Frontal cortex (tissue), 3 donors: ENCODE measurements at regions not wholly inside any gene's neighbourhood (a gene's known extent, or its start where the extent isn't known, plus 50 kb on each side); places are given as distances from the start of the nearest gene placed in this dataset.

Source experiments
- DNase-seq, 2 donors: peaks; one replicate each; pipeline ENCODE4 v3.0.0; 2012; ENCODE audit warnings: low spot score in 2 of 2
- FAIRE-seq: peaks from 2 replicates; lab custom pipeline; 2012; peaks lifted over from hg19 to GRCh38; lab: Jason Lieb, UNC
- donor health status: control.
- donor health status: control.
- donor health status: control.

GRCh38 chr4:11342401-11342800 is 86.3 kb downstream of the HS3ST1 start:
- DNase-seq (no peak), FAIRE-seq (no peak)

GRCh38 chr4:11341337-11342043 is 87.2 kb downstream of the HS3ST1 start:
- DNase-seq: no peak
- no peak for FAIRE-seq

- no peak for FAIRE-seq
- DNase-seq: no peak
These were observed 89.5 kb downstream of the HS3ST1 start for GRCh38 chr4:11338956-11339782.

- DNase-seq (no peak), FAIRE-seq (no peak)
These were observed 91.4 kb downstream of the HS3ST1 start for GRCh38 chr4:11337287-11337686.

DNA sequence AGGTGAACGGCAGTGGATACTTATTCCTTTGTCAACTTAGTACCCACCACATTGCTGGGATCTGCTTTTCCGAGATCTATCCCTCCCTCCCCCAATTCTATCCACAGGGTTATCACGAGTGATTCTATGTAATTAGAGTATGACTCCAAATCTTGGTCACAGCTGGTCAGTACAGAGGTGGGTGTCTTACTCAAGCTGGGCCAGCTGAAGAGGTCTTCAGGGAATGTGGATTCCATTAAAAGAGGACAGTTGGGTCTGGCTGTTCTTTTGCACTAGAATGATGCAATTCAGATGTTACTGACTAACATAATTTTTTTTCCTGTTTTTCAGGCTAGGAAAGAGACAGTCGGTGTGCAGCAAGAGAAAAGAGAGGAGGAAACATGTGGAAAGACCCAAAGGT is 92.3 kb downstream of the HS3ST1 start:
- FAIRE-seq (no peak), DNase-seq (no peak)

- no peak for FAIRE-seq
- no peak for DNase-seq
These were observed 93.8 kb downstream of the HS3ST1 start for GRCh38 chr4:11334887-11335286.

DNA sequence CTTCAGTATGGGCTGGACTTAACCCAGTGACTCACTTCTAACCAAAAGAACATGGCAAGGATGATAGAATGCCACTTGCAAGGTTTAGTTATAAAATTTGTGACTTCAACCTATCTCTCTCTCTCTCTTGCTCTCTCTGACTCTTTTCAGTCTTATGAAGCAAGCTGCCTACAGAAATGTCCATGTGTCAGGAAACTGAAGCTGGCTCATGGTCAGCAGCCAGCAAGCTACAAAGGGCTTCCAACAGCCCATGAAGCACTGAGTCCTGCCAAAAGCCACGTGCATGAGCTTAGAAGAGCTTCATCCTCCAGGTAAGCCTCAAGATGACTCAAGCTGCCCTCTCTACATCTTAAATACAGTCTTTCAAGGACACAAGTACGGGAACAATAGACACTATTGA is 100.3 kb downstream of the HS3ST1 start:
- FAIRE-seq: no peak
- DNase-seq: no peak

DNA sequence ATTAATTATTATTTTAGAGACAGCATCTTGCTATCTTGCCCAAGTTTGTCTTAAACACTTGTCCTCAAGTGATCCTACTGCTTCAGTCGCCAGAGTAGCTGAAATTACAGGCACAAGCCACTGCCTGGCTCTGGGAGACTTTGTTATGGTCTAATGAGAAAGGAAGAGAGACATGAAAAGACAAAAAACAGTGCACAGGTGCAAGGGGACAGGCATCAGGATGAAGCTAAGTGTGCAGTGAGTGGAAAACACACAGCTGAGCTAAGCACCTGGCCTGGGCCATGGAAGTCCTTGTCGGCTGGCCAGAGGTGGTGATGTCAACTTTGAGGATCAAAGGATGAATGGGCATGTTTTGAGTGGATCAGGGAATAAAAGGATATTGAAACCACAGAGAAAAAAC is 102.7 kb downstream of the HS3ST1 start:
- FAIRE-seq (no peak), DNase-seq (no peak)

DNA sequence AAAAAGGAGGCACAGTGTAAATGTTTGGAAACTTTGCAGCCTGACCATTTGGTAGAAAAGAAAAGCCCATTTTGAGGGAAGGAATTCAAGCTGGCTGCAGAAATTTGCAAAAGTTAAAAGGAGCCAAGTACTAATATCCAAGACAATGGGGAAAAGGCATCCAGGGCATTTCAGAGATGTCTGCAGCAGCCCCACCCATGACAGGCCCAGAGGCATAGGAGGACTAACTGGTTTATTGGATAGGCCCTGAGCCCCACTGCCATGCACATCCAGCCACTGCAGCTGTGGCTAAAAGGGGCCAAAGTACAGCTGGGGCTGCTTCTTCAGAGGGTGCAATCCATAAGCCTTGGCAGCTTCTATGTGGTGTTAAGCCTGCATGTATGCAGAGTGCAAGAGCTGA is 104.9 kb downstream of the HS3ST1 start:
- DNase-seq (no peak), FAIRE-seq (no peak)

GRCh38 chr4:11313157-11313943 is 115.3 kb downstream of the HS3ST1 start:
- no peak for FAIRE-seq
- DNase-seq: no peak

- FAIRE-seq (no peak), DNase-seq (no peak)
These were observed 116.3 kb downstream of the HS3ST1 start for GRCh38 chr4:11312389-11312788.

DNA sequence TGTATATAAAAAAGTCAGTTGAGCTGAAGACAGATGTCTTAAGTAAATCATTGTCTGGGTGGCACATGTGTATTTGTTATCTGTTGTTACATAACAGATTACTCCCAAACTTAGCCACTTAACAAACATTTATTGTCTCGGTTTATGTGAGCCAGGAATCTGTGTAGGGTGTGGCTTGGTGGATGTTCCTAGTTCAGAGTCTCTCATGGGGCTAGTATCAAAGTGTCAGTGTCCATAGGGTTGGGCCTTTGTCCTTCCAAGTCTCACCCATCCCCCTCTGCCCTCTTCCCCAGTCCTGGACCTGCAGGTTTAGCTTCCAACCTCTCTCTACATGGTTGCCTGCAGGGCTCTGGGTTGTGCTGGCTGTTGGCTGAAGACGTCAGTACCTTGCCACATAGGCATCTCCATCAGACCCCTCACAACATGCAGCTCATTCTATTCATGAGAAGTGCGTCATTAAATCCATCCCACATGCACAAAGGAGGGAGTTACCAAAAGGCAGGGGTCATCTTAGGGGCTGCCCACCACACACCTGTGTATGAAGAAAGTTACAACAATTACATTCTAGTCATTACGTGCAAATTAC is 127.5 kb downstream of the HS3ST1 start:
- FAIRE-seq (no peak), DNase-seq (no peak)

- no peak for DNase-seq
- no peak for FAIRE-seq
These were observed 128.9 kb downstream of the HS3ST1 start for GRCh38 chr4:11299836-11300235.

DNA sequence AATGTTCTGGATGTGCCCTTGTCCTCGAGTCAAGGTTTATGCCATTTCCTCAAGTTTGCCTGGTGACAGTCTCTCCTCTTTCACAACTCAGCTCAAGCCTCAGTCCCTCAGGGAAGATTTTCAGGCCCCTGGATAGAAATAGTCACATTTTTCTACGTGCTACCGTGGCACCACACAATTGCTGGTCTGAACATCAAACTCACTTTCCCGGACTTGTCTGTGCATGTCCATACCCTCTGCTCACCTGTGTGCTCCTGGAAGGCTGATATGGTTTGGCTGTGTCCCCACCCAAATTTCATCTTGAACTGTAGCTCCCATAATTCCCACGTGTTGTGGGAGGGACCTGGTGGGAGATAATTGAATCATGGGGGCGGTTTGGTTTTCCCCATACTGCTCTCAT is 129.7 kb downstream of the HS3ST1 start:
- FAIRE-seq (no peak), DNase-seq (no peak)

GRCh38 chr4:11298451-11298850 is 130.2 kb downstream of the HS3ST1 start:
- DNase-seq (no peak), FAIRE-seq (no peak)

DNA sequence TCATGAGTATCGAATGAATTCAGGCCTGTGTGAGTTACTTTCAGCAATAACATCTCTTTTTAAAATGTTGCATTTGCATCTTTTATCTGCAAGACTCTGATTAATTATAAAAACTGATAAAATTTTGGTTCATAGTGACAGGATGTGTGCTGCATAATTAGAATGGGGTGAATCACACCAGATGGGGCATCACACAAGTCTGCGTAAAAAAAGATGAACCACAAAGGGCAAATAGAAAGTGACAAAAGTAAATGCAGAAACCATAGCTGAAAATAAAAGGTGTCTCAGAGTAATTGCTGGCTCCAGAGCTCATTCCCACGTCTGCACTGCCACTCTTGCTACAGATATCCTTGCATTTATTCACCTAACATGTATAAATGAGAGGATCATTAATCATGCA is 131.1 kb downstream of the HS3ST1 start:
- FAIRE-seq: no peak

GRCh38 chr4:11297201-11297600 is 131.5 kb downstream of the HS3ST1 start:
- no peak for FAIRE-seq
- no peak for DNase-seq

More for the DNA sequence above, 131.1 kb downstream of the HS3ST1 start:
- DNase-seq: no peak

DNA sequence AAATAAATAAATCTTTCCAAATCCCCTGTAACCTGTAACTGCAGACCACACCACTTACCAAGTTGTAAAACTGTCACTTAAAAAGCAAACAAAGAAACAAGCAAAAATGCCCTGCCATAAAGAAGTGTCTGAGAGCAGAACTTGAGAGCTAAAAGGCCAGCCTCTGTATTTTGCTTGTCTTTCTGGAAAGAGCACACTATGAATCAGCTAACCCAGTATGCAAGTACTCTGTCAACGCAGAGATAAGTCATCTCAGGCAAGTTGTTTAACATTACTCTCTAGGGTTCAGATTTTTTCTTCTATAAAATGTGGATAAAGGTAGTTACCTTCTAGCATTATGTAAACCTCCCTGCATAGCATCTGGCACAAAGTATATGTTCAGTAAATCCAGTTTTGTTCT is 134.8 kb downstream of the HS3ST1 start:
- no peak for FAIRE-seq
- no peak for DNase-seq

GRCh38 chr4:11287055-11287454 is 141.6 kb downstream of the HS3ST1 start:
- FAIRE-seq: no peak

DNA sequence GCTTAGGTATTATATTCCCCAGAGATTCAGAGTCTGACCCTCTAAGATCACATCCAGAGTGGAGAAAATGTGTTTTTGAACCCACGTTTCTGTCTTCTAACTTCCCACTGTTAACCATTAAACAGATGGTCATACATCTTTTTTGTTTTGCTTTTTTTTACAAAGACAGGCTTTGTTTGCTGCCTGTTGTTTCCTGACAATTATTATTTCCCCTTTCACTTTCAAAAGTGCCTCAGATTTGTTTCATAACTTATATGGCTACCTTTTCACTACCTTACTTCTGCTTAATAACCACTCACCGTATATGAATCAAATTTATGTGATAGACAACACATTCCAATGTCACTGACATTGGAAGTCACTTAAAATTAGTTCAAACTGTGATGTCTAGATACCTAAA is 142.2 kb downstream of the HS3ST1 start:
- DNase-seq: no peak
- no peak for FAIRE-seq

More at GRCh38 chr4:11287055-11287454, 141.6 kb downstream of the HS3ST1 start:
- DNase-seq: no peak
